Common myeloid progenitor, CD34-positive (primary cell): ENCODE measurements at regions not wholly inside any gene's neighbourhood (a gene's known extent, or its start where the extent isn't known, plus 50 kb on each side); places are given as distances from the start of the nearest gene placed in this dataset.

Source experiments
- CTCF ChIA-PET: fragments of 350-600 bp; sonication (Branson Sonifier 250); formaldehyde crosslinking; loops from one replicate; lab custom pipeline; 2021; ENCODE audit warnings: antibody characterized with exemption; lab: Charles Lee
- POLR2A ChIA-PET: fragments of 350-600 bp; sonication (Branson Sonifier 250); formaldehyde crosslinking; loops from one replicate; lab custom pipeline; 2021; ENCODE audit warnings: antibody characterized with exemption; lab: Charles Lee
- DNase-seq, 3 donors: peaks; one replicate each; pipeline versions ENCODE4 v3.0.0 to v3.0.0-alpha.2; 2013
- H3K27ac ChIP-seq, 2 experiments: 1 replicate in 1 of 2; 2 replicates in 1 of 2; pipeline ENCODE4 v1.7.0; 2013; ENCODE audit warnings: inconsistent platforms in 2 of 2, low read length in 2 of 2, mild to moderate bottlenecking in 2 of 2, low read depth in 1 of 2, moderate library complexity in 1 of 2; ENCODE audit not compliant: severe bottlenecking in 2 of 2, insufficient read depth in 1 of 2, poor library complexity in 1 of 2
- H3K27me3 ChIP-seq, 5 experiments: replicated peaks in 2 of 5; 1 replicate in 3 of 5; 2 replicates in 2 of 5; pipeline versions ENCODE4 v1.6.1 to v1.7.0; 2013; ENCODE audit warnings: low read length in 4 of 5, mild to moderate bottlenecking in 2 of 5, moderate library complexity in 2 of 5, inconsistent platforms in 1 of 5; ENCODE audit not compliant: insufficient read depth in 5 of 5, control insufficient read depth in 4 of 5
- H3K36me3 ChIP-seq, 4 experiments: 1 replicate in 2 of 4; 2 replicates in 2 of 4; pipeline versions ENCODE4 v1.6.1 to v1.7.0; 2013; ENCODE audit warnings: low read length in 3 of 4, control low read depth in 1 of 4, mild to moderate bottlenecking in 1 of 4; ENCODE audit not compliant: control insufficient read depth in 4 of 4, insufficient read depth in 4 of 4
- H3K4me1 ChIP-seq, 4 experiments: 1 replicate in 3 of 4; 2 replicates in 1 of 4; pipeline versions ENCODE4 v1.6.1 to v1.7.1; 2013; ENCODE audit warnings: low read length in 3 of 4, mild to moderate bottlenecking in 3 of 4, control low read depth in 1 of 4, inconsistent platforms in 1 of 4, moderate library complexity in 1 of 4; ENCODE audit not compliant: control insufficient read depth in 4 of 4, insufficient read depth in 4 of 4; ENCODE audit errors: control extremely low read depth in 1 of 4
- H3K4me3 ChIP-seq, 7 experiments: 1 replicate in 4 of 7; 2 replicates in 3 of 7; pipeline versions ENCODE4 v1.5.1 to v1.7.0; 2013; ENCODE audit warnings: mild to moderate bottlenecking in 7 of 7, low read length in 6 of 7, moderate library complexity in 6 of 7, inconsistent platforms in 2 of 7, low read depth in 2 of 7, control low read depth in 1 of 7; ENCODE audit not compliant: insufficient read depth in 4 of 7, control insufficient read depth in 1 of 7; ENCODE audit errors: extremely low read depth in 1 of 7
- H3K9me3 ChIP-seq, 5 experiments: 1 replicate in 4 of 5; 2 replicates in 1 of 5; pipeline versions ENCODE4 v1.6.1 to v1.7.1; 2013; ENCODE audit warnings: low read length in 4 of 5, mild to moderate bottlenecking in 2 of 5, inconsistent platforms in 1 of 5, low read depth in 1 of 5, moderate library complexity in 1 of 5; ENCODE audit not compliant: control insufficient read depth in 4 of 5, insufficient read depth in 2 of 5; ENCODE audit errors: control extremely low read depth in 1 of 5
- WGBS: methylation state at CpG from one replicate; pipeline ENCODE4 v1.1.5; 2013; ENCODE audit not compliant: insufficient coverage; 5-methylcytosine and 5-hydroxymethylcytosine counted together

- DNase-seq: peak; percentile 36 to 74 (median 66)
- CTCF ChIA-PET: interaction anchor here (0.7 to 1.3 kb wide), 6 partner anchors 10 to 259 kb away, joined by 3 to 5 read pairs (median 3); no protein-coding TSS in a partner anchor
- H3K27me3 ChIP-seq: no peaks in the 10 kb centered on the region
- no peak overlapping the region for H3K4me3 ChIP-seq
- H3K36me3 ChIP-seq: no peaks in the 10 kb centered on the region
- no peaks in the 10 kb centered on the region for H3K4me1 ChIP-seq
- no peaks in the 10 kb centered on the region for H3K9me3 ChIP-seq
- POLR2A ChIA-PET: no interaction called here
- 69% methylated on average over 13 of the region's 19 CpGs for WGBS
- H3K27ac ChIP-seq: no peak overlapping the region
Observed at GRCh38 chrX:69093960-69094871, 71.0 kb downstream of the PJA1 start.

DNA sequence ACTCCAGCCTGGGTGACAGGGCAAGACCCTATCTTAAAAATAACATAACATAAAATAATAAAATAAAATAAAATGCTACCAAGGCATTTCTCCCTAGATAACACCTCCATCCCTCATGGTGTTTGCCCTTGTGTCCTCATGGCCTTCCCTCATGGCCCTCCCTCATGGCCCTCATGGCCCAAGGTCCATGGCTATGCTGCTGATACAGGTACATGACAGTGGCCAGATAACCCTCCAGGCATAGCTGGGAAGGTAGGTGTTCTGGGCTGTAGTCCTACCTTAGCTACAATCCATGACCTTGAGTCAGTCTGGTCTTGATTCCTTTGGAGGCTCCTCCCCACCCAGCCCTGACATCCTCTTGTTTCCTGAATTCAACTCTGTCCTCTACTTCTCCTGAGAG, 75.2 kb downstream of the PJA1 start:
- Histone ChIP-seq H3K4me3 (no peak overlapping the region), H3K36me3 (no peaks in the 10 kb centered on the region), H3K9me3 (no peaks in the 10 kb centered on the region), H3K4me1 (no peaks in the 10 kb centered on the region), H3K27me3 (peaks cover 0 to 3% (median 0%) of the 10 kb centered on the region in 5 experiments), H3K27ac (no peak overlapping the region)
- ChIA-PET POLR2A (no interaction called here), CTCF (interaction anchor here (1.6 kb wide), 1 partner anchor 9 kb away, joined by 3 read pairs; no protein-coding TSS in a partner anchor)
- DNase-seq: no peak

DNA sequence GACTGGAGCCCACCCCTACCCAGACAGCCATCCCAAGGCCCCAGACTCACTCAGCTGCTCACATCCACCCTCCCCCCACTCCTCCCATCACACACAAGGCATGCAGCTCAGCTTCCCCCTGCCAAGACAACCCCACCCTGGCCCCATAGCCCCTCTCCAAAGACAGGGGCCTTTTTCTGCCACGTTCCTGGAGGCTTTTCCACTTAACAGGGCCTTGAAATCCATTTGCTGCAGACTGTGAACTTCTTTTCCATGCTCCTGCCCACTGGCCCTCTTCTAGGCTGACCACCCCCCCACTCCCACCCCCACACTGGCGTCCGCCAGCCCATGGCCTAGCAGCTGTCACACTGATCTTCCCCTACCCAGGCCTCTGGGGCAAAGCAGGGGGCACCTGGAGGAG, 76.0 kb downstream of the PJA1 start:
- POLR2A ChIA-PET: no interaction called here

GRCh38 chrX:69088171-69088938, 76.9 kb downstream of the PJA1 start:
- Histone ChIP-seq H3K27me3 (peaks cover 0 to 3% (median 0%) of the 10 kb centered on the region in 5 experiments), H3K4me1 (no peaks in the 10 kb centered on the region), H3K36me3 (no peaks in the 10 kb centered on the region), H3K27ac (no peak overlapping the region), H3K9me3 (no peaks in the 10 kb centered on the region), H3K4me3 (no peak overlapping the region)
- 87% methylated on average over 10 of the region's 12 CpGs for WGBS
- CTCF ChIA-PET: no interaction called here
- no peak for DNase-seq
- POLR2A ChIA-PET: no interaction called here

More for the DNA sequence above, 76.0 kb downstream of the PJA1 start:
- H3K4me1 ChIP-seq: no peaks in the 10 kb centered on the region
- CTCF ChIA-PET: no interaction called here
- 22% methylated on average over 1 of the region's 3 CpGs for WGBS
- no peaks in the 10 kb centered on the region for H3K36me3 ChIP-seq
- peaks cover 0 to 3% (median 0%) of the 10 kb centered on the region in 5 experiments for H3K27me3 ChIP-seq
- H3K4me3 ChIP-seq: no peak overlapping the region
- no peak overlapping the region for H3K27ac ChIP-seq
- no peak for DNase-seq
- no peaks in the 10 kb centered on the region for H3K9me3 ChIP-seq

GRCh38 chrX:69085826-69086225, 79.4 kb downstream of the PJA1 start:
- H3K4me1 ChIP-seq: no peaks in the 10 kb centered on the region
- no peak overlapping the region for H3K27ac ChIP-seq
- H3K27me3 ChIP-seq: peaks cover 0 to 8% (median 0%) of the 10 kb centered on the region in 5 experiments
- POLR2A ChIA-PET: interaction anchor here (0.6 kb wide), 1 partner anchor 131 kb away, joined by 3 read pairs; no protein-coding TSS in a partner anchor
- no peaks in the 10 kb centered on the region for H3K9me3 ChIP-seq
- DNase-seq: no peak
- H3K4me3 ChIP-seq: no peak overlapping the region
- no peaks in the 10 kb centered on the region for H3K36me3 ChIP-seq
- WGBS: 59% methylated on average over 4 of the region's 4 CpGs
- CTCF ChIA-PET: interaction anchor here (0.8 to 1.5 kb wide), 2 partner anchors 10 to 258 kb away, joined by 3 to 4 read pairs; partner anchors contain the start of gene EFNB1

GRCh38 chrX:69085151-69085550, 80.1 kb downstream of the PJA1 start:
- Histone ChIP-seq H3K4me1 (no peaks in the 10 kb centered on the region), H3K36me3 (no peaks in the 10 kb centered on the region), H3K27me3 (peaks cover 0 to 8% (median 0%) of the 10 kb centered on the region in 5 experiments), H3K9me3 (no peaks in the 10 kb centered on the region), H3K4me3 (no peak overlapping the region), H3K27ac (no peak overlapping the region)
- 69% methylated on average over 1 of the region's 1 CpG for WGBS
- DNase-seq: no peak
- ChIA-PET POLR2A (interaction anchor here (0.6 kb wide), 1 partner anchor 132 kb away, joined by 3 read pairs; no protein-coding TSS in a partner anchor), CTCF (interaction anchor here (1.5 kb wide), 1 partner anchor 11 kb away, joined by 3 read pairs; no protein-coding TSS in a partner anchor)
